ENCODE measurements at regions not wholly inside any gene's neighbourhood (a gene's known extent, or its start where the extent isn't known, plus 50 kb on each side); places are given as distances from the start of the nearest gene placed in this dataset.

- H3K27me3 ChIP-seq, result no peaks in the 10 kb centered on the region
- H3K27ac ChIP-seq, result no peak overlapping the region
- peaks cover 4% of the 10 kb centered on the region for H3K4me1 ChIP-seq
- no peaks in the 10 kb centered on the region for H3K9me3 ChIP-seq
- no peaks in the 10 kb centered on the region for H3K36me3 ChIP-seq
- TF ChIP-seq POLR2AphosphoS5 (IDR thresholded peaks at IDR 0.05) (no peak), CTCF (IDR thresholded peaks at IDR 0.05) (no peak), POLR2A (IDR thresholded peaks at IDR 0.05) (no peak), EP300 (IDR thresholded peaks at IDR 0.05) (no peak)
- H3K4me3 ChIP-seq, result no peak overlapping the region
- no peak for DNase-seq (ENCODE audit: low spot score in 2 of 2)
- 80% methylated on average over 5 of the region's 5 CpGs for WGBS
Measured at GRCh38 chr13:30026093-30026492, 175.7 kb upstream of the UBL3 start.

GRCh38 chr13:30025351-30025750 is 174.9 kb upstream of the UBL3 start:
- TF ChIP-seq CTCF (IDR thresholded peaks at IDR 0.05), result no peak
- no peak for TF ChIP-seq POLR2AphosphoS5 (IDR thresholded peaks at IDR 0.05)
- TF ChIP-seq POLR2A (IDR thresholded peaks at IDR 0.05), result no peak
- no peak for TF ChIP-seq EP300 (IDR thresholded peaks at IDR 0.05)
- WGBS, result 100% methylated on average over 1 of the region's 1 CpG
- peaks cover 4% of the 10 kb centered on the region for H3K4me1 ChIP-seq
- no peaks in the 10 kb centered on the region for H3K36me3 ChIP-seq
- DNase-seq (ENCODE audit: low spot score in 2 of 2), result no peak
- no peaks in the 10 kb centered on the region for H3K27me3 ChIP-seq
- no peak overlapping the region for H3K4me3 ChIP-seq
- H3K27ac ChIP-seq, result no peak overlapping the region
- H3K9me3 ChIP-seq, result no peaks in the 10 kb centered on the region

GRCh38 chr13:30024125-30024865 is 173.9 kb upstream of the UBL3 start:
- Histone ChIP-seq H3K4me3 (no peak overlapping the region), H3K36me3 (no peaks in the 10 kb centered on the region), H3K27ac (no peak overlapping the region), H3K4me1 (peaks cover 4% of the 10 kb centered on the region), H3K27me3 (no peaks in the 10 kb centered on the region), H3K9me3 (no peaks in the 10 kb centered on the region)
- 83% methylated on average over 8 of the region's 8 CpGs for WGBS
- TF ChIP-seq CTCF (IDR thresholded peaks at IDR 0.05) (no peak), POLR2A (IDR thresholded peaks at IDR 0.05) (no peak), EP300 (IDR thresholded peaks at IDR 0.05) (no peak), POLR2AphosphoS5 (IDR thresholded peaks at IDR 0.05) (no peak)
- DNase-seq (ENCODE audit: low spot score in 2 of 2), result no peak

GRCh38 chr13:30023196-30023895 is 172.9 kb upstream of the UBL3 start:
- H3K4me1 ChIP-seq, result peaks cover 4% of the 10 kb centered on the region
- 86% methylated on average over 5 of the region's 8 CpGs for WGBS

GRCh38 chr13:30022796-30023195 is 172.4 kb upstream of the UBL3 start:
- Histone ChIP-seq H3K4me3 (no peak overlapping the region), H3K4me1 (peaks cover 4% of the 10 kb centered on the region), H3K27ac (no peak overlapping the region), H3K9me3 (no peaks in the 10 kb centered on the region), H3K36me3 (no peaks in the 10 kb centered on the region), H3K27me3 (no peaks in the 10 kb centered on the region)
- DNase-seq (ENCODE audit: low spot score in 2 of 2), result no peak
- TF ChIP-seq POLR2A (IDR thresholded peaks at IDR 0.05) (no peak), CTCF (IDR thresholded peaks at IDR 0.05) (no peak), POLR2AphosphoS5 (IDR thresholded peaks at IDR 0.05) (no peak), EP300 (IDR thresholded peaks at IDR 0.05) (no peak)
- 95% methylated on average over 2 of the region's 2 CpGs for WGBS

More at GRCh38 chr13:30023196-30023895, 172.9 kb upstream of the UBL3 start:
- Histone ChIP-seq H3K27me3 (no peaks in the 10 kb centered on the region), H3K4me3 (no peak overlapping the region), H3K27ac (no peak overlapping the region), H3K36me3 (no peaks in the 10 kb centered on the region), H3K9me3 (no peaks in the 10 kb centered on the region)
- no peak for TF ChIP-seq POLR2AphosphoS5 (IDR thresholded peaks at IDR 0.05)
- DNase-seq (ENCODE audit: low spot score in 2 of 2), result no peak
